Endothelial cell of umbilical vein (primary cell): ENCODE measurements at regions not wholly inside any gene's neighbourhood (a gene's known extent, or its start where the extent isn't known, plus 50 kb on each side); places are given as distances from the start of the nearest gene placed in this dataset.

Experiments
- BruUV-seq: library from RNA; stranded (reverse); fragments of 400-500 nt; replicated peaks from 2 replicates; lab custom pipeline; 2021; lab: Mats Ljungman, UMichigan
- CTCF ChIA-PET: fragments of 300-600, 350-600 bp; sonication (Branson Sonifier 250); formaldehyde crosslinking; loops from one replicate; lab custom pipeline; 2021; ENCODE audit warnings: antibody characterized with exemption, inconsistent platforms; lab: Charles Lee
- POLR2A ChIA-PET: fragments of 300-600, 350-600 bp; sonication (Branson Sonifier 250); formaldehyde crosslinking; loops from one replicate; lab custom pipeline; 2021; ENCODE audit warnings: antibody characterized with exemption, inconsistent platforms; lab: Charles Lee
- DNase-seq: peaks from one replicate; pipeline ENCODE4 v3.0.0-alpha.2; 2011; ENCODE audit warnings: low read depth, low spot score
- FAIRE-seq: peaks from 2 replicates; lab custom pipeline; 2011; peaks lifted over from hg19 to GRCh38; lab: Jason Lieb, UNC
- H2AFZ ChIP-seq: 2 replicates; pipeline ENCODE4 v1.6.0; 2012; ENCODE audit warnings: low read depth, low read length, control low read depth, inconsistent platforms
- H3K27ac ChIP-seq: 2 replicates; pipeline ENCODE4 v1.5.1; 2011; ENCODE audit warnings: low read depth, mild to moderate bottlenecking, control low read depth, low read length, moderate library complexity; ENCODE audit not compliant: insufficient read depth
- H3K27me3 ChIP-seq, 2 experiments: 2 replicates each; pipeline versions ENCODE4 v1.6.0 to v1.6.1; 2011; ENCODE audit warnings: low read length in 2 of 2, mixed read lengths in 1 of 2; ENCODE audit not compliant: control insufficient read depth in 2 of 2, insufficient read depth in 2 of 2
- H3K36me3 ChIP-seq, 2 experiments: 2 replicates in 1 of 2; 3 replicates in 1 of 2; pipeline ENCODE4 v1.5.1; 2011; ENCODE audit warnings: low read length in 2 of 2, mild to moderate bottlenecking in 1 of 2, moderate library complexity in 1 of 2; ENCODE audit not compliant: control insufficient read depth in 2 of 2, insufficient read depth in 2 of 2; ENCODE audit errors: extremely low read depth in 1 of 2
- H3K4me1 ChIP-seq: 3 replicates; pipeline ENCODE4 v1.5.1; 2011; ENCODE audit warnings: mild to moderate bottlenecking, low read length; ENCODE audit not compliant: control insufficient read depth, insufficient read depth; ENCODE audit errors: extremely low read depth
- H3K4me2 ChIP-seq: 2 replicates; pipeline ENCODE4 v1.6.1; 2011; ENCODE audit warnings: low read length, control low read depth, mixed read lengths; ENCODE audit not compliant: insufficient read depth
- H3K4me3 ChIP-seq, 3 experiments: fragments of 200-600 bp in 1 of 3; sonication (generic), shearing (Covaris generic) in 1 of 3; replicated peaks in 1 of 3; 2 replicates each; pipeline ENCODE4 v1.5.1; 2011 to 2016; ENCODE audit warnings: control low read depth in 3 of 3, low read length in 3 of 3, mild to moderate bottlenecking in 2 of 3, inconsistent platforms in 1 of 3, low read depth in 1 of 3, moderate library complexity in 1 of 3; ENCODE audit not compliant: insufficient read depth in 1 of 3
- H3K79me2 ChIP-seq: 2 replicates; pipeline ENCODE4 v1.6.0; 2012; ENCODE audit warnings: low read length, inconsistent platforms; ENCODE audit not compliant: control insufficient read depth, insufficient read depth
- H3K9ac ChIP-seq: replicated peaks from 2 replicates; pipeline ENCODE3; 2011; ENCODE audit warnings: low read length, control low read depth; ENCODE audit not compliant: insufficient read depth; ENCODE audit errors: extremely low read depth
- H3K9me1 ChIP-seq: replicated peaks from 3 replicates; pipeline ENCODE4 v1.6.0; 2011; ENCODE audit warnings: mild to moderate bottlenecking, low read length; ENCODE audit not compliant: control insufficient read depth, insufficient read depth; ENCODE audit errors: extremely low read depth
- H3K9me3 ChIP-seq: replicated peaks from 2 replicates; pipeline ENCODE4 v1.5.1; 2012; ENCODE audit warnings: low read length, inconsistent platforms; ENCODE audit not compliant: control insufficient read depth, insufficient read depth
- H4K20me1 ChIP-seq: replicated peaks from 2 replicates; pipeline ENCODE3; 2011; ENCODE audit warnings: mild to moderate bottlenecking, low read length; ENCODE audit not compliant: control insufficient read depth, insufficient read depth; ENCODE audit errors: extremely low read depth
- CTCF ChIP-seq, 2 donors: IDR thresholded peaks; 1 replicate in 1 of 2; 2 replicates in 1 of 2; pipeline ENCODE4 v1.5.1; 2011; ENCODE audit warnings: low read length in 2 of 2, mild to moderate bottlenecking in 2 of 2, moderate library complexity in 2 of 2, control low read depth in 1 of 2, inconsistent platforms in 1 of 2, low read depth in 1 of 2; ENCODE audit not compliant: insufficient read depth in 1 of 2; ENCODE audit errors: extremely low read depth in 1 of 2
- EZH2 ChIP-seq: IDR thresholded peaks from 2 replicates; pipeline ENCODE4 v1.6.1; 2012; ENCODE audit warnings: borderline replicate concordance, low read depth, mild to moderate bottlenecking, moderate library complexity, low read length, inconsistent platforms; ENCODE audit not compliant: severe bottlenecking
- FOS ChIP-seq: IDR thresholded peaks from 2 replicates; pipeline ENCODE4 v1.6.1; 2011; ENCODE audit warnings: mild to moderate bottlenecking, low read length, moderate library complexity, borderline replicate concordance; ENCODE audit not compliant: insufficient read depth
- GATA2 ChIP-seq: IDR thresholded peaks from 2 replicates; pipeline ENCODE4 v1.7.0; 2011; ENCODE audit warnings: low read depth, mild to moderate bottlenecking, moderate library complexity, mixed read lengths, low read length; ENCODE audit not compliant: insufficient read length, insufficient read depth
- JUN ChIP-seq: IDR thresholded peaks from 2 replicates; pipeline ENCODE4 v1.6.1; 2011; ENCODE audit warnings: borderline replicate concordance, low read depth; ENCODE audit not compliant: insufficient read length, insufficient read depth
- MAX ChIP-seq: IDR thresholded peaks from 2 replicates; pipeline ENCODE4 v1.6.1; 2011; ENCODE audit not compliant: insufficient read depth, insufficient read length
- MYC ChIP-seq: IDR thresholded peaks from one replicate; pipeline ENCODE4 v1.6.1; 2011; ENCODE audit warnings: mild to moderate bottlenecking, low read depth, low read length
- POLR2A ChIP-seq: IDR thresholded peaks from 2 replicates; pipeline ENCODE4 v1.6.1; 2012; ENCODE audit warnings: low read depth, mild to moderate bottlenecking, control low read depth, low read length
- POLR2AphosphoS5 ChIP-seq: IDR thresholded peaks from 2 replicates; pipeline ENCODE4 v1.6.1; 2012; ENCODE audit warnings: low read depth, mild to moderate bottlenecking, control low read depth, low read length, moderate library complexity; ENCODE audit not compliant: insufficient read depth
- dilution Hi-C: fragments of 300-500 bp; cut with MboI; formaldehyde crosslinking; loops from one replicate; pipeline ENCODE4 v1.15.0; 2019; ENCODE audit warnings: low sequenced_read_pairs; ENCODE audit not compliant: extremely low pct_ligation_motif_present
- intact Hi-C: fragments of 100-400 bp; cut with micrococcal nuclease; formaldehyde crosslinking; loops from one replicate; pipeline ENCODE4 v1.10.0; 2022

GRCh38 chr2:53442093-53442492, 325.5 kb upstream of the CHAC2 start:
- Histone ChIP-seq H3K4me2 (no peak overlapping the region), H3K9me1 (no peaks in the 10 kb centered on the region), H3K27ac (no peak overlapping the region), H3K27me3 (no peaks in the 10 kb centered on the region), H3K4me3 (no peak overlapping the region), H3K36me3 (no peaks in the 10 kb centered on the region), H2AFZ (no peak overlapping the region), H4K20me1 (no peaks in the 10 kb centered on the region), H3K9ac (no peak overlapping the region), H3K79me2 (no peaks in the 10 kb centered on the region), H3K4me1 (no peaks in the 10 kb centered on the region), H3K9me3 (no peaks in the 10 kb centered on the region)
- FAIRE-seq (no peak), DNase-seq (no peak)
- CTCF ChIA-PET: no interaction called here
- POLR2A ChIA-PET: no interaction called here
- dilution Hi-C loops (no loop called here), intact Hi-C loops (no loop called here)
- no peak for TF ChIP-seq GATA2
- no peak for TF ChIP-seq MYC
- TF ChIP-seq JUN: no peak
- TF ChIP-seq EZH2: no peak
- no TSS peak for BruUV-seq

GRCh38 chr2:53438692-53439091, 328.9 kb upstream of the CHAC2 start:
- no peaks in the 10 kb centered on the region for H3K36me3 ChIP-seq
- no peaks in the 10 kb centered on the region for H3K27me3 ChIP-seq
- TF ChIP-seq FOS (no peak), POLR2AphosphoS5 (no peak), CTCF (IDR thresholded peaks at IDR 0.05; ENCODE audit: extremely low read depth in 1 of 2, insufficient read depth in 1 of 2, low read depth in 1 of 2, low read length in 2 of 2) (no peak), POLR2A (no peak), JUN (no peak), EZH2 (no peak), MAX (no peak), GATA2 (no peak), MYC (no peak)
- no peak overlapping the region for H3K9ac ChIP-seq
- POLR2A ChIA-PET: no interaction called here
- intact Hi-C loops: no loop called here
- H3K9me3 ChIP-seq: no peaks in the 10 kb centered on the region
- no peak overlapping the region for H3K27ac ChIP-seq
- BruUV-seq: no TSS peak
- FAIRE-seq (no peak), DNase-seq (no peak)
- H2AFZ ChIP-seq: no peak overlapping the region
- H3K9me1 ChIP-seq: no peaks in the 10 kb centered on the region
- no peaks in the 10 kb centered on the region for H4K20me1 ChIP-seq
- CTCF ChIA-PET: no interaction called here
- no peak overlapping the region for H3K4me3 ChIP-seq
- dilution Hi-C loops: no loop called here
- H3K4me2 ChIP-seq: no peak overlapping the region
- H3K79me2 ChIP-seq: no peaks in the 10 kb centered on the region
- no peaks in the 10 kb centered on the region for H3K4me1 ChIP-seq
